ENCODE measurements at regions not wholly inside any gene's neighbourhood (a gene's known extent, or its start where the extent isn't known, plus 50 kb on each side); places are given as distances from the start of the nearest gene placed in this dataset.

- H3K27ac Mint-ChIP-seq, result no peak overlapping the region
- no peaks in the 10 kb centered on the region for H3K9me3 Mint-ChIP-seq
- peaks cover 19% of the 10 kb centered on the region for H3K4me1 Mint-ChIP-seq
- no peaks in the 10 kb centered on the region for H3K36me3 Mint-ChIP-seq
- H3K4me3 Mint-ChIP-seq, result no peak overlapping the region
- no peak for DNase-seq
- H3K27me3 Mint-ChIP-seq, result peaks cover 28% of the 10 kb centered on the region
Measured at GRCh38 chr10:33109788-33110469, 151.9 kb upstream of the ITGB1 start.

- Mint-ChIP-seq H3K27ac (no peak overlapping the region), H3K9me3 (no peaks in the 10 kb centered on the region)
Measured at GRCh38 chr10:33109384-33109783, 151.4 kb upstream of the ITGB1 start.

DNA sequence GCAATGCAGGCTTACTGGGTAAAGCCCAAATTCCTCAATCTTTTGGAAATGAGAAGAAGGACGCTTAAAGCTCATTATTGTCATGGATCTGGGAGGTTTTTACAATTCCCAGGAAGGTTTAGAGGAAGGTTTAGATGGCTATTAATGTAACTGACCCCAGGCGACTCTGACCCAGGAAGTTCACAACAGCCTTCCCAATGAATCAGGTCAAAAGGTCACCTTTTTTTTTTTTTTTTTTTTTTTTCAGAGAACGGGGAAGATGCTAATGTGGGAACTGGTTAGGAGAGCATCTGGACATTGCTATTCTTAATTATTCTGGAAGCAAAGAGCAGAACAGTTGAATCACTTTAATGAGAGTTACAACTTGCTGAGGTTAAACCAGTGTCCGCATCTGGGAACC, 149.9 kb upstream of the ITGB1 start:
- Mint-ChIP-seq H3K4me1 (peaks cover 19% of the 10 kb centered on the region), H3K36me3 (no peaks in the 10 kb centered on the region), H3K27me3 (peaks cover 28% of the 10 kb centered on the region), H3K4me3 (no peak overlapping the region), H3K27ac (no peak overlapping the region), H3K9me3 (peaks cover 7% of the 10 kb centered on the region)
- DNase-seq, result no peak

More at GRCh38 chr10:33109384-33109783, 151.4 kb upstream of the ITGB1 start:
- peaks cover 19% of the 10 kb centered on the region for H3K4me1 Mint-ChIP-seq
- no peaks in the 10 kb centered on the region for H3K36me3 Mint-ChIP-seq
- no peak overlapping the region for H3K4me3 Mint-ChIP-seq
- no peak for DNase-seq
- peaks cover 28% of the 10 kb centered on the region for H3K27me3 Mint-ChIP-seq

GRCh38 chr10:33106767-33107166, 148.7 kb upstream of the ITGB1 start:
- DNase-seq, result no peak
- Mint-ChIP-seq H3K36me3 (no peaks in the 10 kb centered on the region), H3K27ac (no peak overlapping the region), H3K9me3 (peaks cover 7% of the 10 kb centered on the region), H3K4me1 (peaks cover 12% of the 10 kb centered on the region), H3K27me3 (peaks cover 28% of the 10 kb centered on the region), H3K4me3 (no peak overlapping the region)

DNA sequence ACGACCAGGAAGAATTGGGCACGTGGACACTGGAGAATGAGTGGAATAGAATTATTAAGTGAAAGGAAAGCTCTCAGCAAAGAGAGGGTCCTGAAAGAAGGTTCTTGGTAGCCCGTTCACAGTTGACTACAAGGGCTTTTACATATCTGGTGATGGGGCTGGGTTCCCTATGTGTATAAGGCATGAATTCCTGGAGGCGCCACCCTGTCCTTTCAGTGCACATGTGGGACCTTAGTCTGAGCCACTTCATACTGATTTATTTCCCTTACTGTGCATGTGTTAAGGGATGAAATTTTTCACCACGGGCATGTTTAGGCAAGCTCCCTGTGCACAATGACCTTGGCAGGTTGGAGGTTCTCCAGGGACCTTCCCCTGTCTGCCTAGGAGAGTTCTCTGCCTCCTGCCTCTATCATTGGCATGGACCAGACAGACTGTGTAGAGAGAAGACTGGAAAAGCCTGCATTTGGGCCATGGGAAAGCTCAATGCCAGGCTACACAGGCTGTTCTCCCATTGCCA, 145.9 kb upstream of the ITGB1 start:
- Mint-ChIP-seq H3K4me1 (peaks cover 19% of the 10 kb centered on the region), H3K4me3 (no peak overlapping the region), H3K27me3 (peaks cover 15% of the 10 kb centered on the region), H3K9me3 (peaks cover 7% of the 10 kb centered on the region), H3K27ac (no peak overlapping the region), H3K36me3 (no peaks in the 10 kb centered on the region)
- no peak for DNase-seq

GRCh38 chr10:33102071-33102470, 144.0 kb upstream of the ITGB1 start:
- Mint-ChIP-seq H3K4me1 (peaks cover 23% of the 10 kb centered on the region), H3K27ac (no peak overlapping the region), H3K9me3 (peaks cover 7% of the 10 kb centered on the region), H3K27me3 (peaks cover 4% of the 10 kb centered on the region), H3K36me3 (peaks cover 1% of the 10 kb centered on the region), H3K4me3 (no peak overlapping the region)
- no peak for DNase-seq

DNA sequence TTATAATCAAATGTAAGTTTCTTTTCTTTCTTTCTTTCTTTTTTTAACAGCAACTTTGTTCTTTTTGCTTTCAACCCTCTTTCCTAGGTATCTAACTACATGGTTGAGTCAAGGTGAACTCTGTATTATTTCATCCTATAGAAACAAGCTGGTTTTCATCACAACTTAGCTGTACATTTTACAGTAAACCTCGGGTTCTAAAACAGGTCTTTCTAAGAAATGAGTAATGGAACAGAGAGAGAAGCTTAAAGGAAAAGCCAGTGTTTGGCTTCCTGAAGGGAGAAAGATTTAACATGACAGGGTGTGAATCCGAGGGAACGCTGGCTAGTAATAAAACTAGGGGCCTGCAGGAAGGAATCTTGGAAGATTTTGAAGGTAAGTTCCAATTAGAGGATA, 143.4 kb upstream of the ITGB1 start:
- peaks cover 23% of the 10 kb centered on the region for H3K4me1 Mint-ChIP-seq
- H3K27me3 Mint-ChIP-seq, result peaks cover 6% of the 10 kb centered on the region
- DNase-seq, result no peak
- H3K9me3 Mint-ChIP-seq, result peaks cover 7% of the 10 kb centered on the region
- peak overlapping the region; percentile 32 for H3K27ac Mint-ChIP-seq
- H3K4me3 Mint-ChIP-seq, result peak overlapping the region; percentile 2
- H3K36me3 Mint-ChIP-seq, result peaks cover 5% of the 10 kb centered on the region

DNA sequence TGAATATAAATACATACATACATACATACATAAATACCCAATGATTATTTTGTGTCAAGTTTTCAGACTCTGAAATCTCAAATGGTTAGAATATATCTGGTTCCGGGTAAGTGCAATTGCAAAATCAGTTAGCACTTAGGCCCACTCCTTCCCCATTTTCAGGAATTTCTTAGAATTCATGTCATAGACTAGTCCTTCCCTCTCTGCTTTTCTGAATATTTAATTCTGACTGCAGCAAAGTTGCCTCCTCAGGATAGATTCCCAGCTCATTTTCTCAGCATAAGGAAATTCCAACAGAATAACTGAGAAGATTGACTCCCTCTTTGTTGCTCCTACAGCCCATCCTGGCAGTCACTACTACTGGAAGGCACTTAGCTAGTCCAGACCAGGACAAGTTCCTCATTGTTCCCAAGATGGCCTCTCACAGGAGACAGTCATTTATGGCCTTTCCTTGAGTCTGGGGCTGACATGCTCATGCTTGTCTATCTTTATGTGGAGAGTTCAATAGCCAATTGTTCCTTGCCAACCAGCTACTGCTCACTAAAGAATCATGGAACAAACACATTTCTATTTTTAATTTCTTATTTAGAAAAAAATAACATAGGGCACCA, 142.9 kb upstream of the ITGB1 start:
- peaks cover 7% of the 10 kb centered on the region for H3K9me3 Mint-ChIP-seq
- H3K27me3 Mint-ChIP-seq, result peaks cover 6% of the 10 kb centered on the region
- DNase-seq, result no peak
- H3K4me1 Mint-ChIP-seq, result peaks cover 23% of the 10 kb centered on the region
- H3K36me3 Mint-ChIP-seq, result peaks cover 5% of the 10 kb centered on the region
- peak overlapping the region; percentile 14 for H3K27ac Mint-ChIP-seq
- no peak overlapping the region for H3K4me3 Mint-ChIP-seq

DNA sequence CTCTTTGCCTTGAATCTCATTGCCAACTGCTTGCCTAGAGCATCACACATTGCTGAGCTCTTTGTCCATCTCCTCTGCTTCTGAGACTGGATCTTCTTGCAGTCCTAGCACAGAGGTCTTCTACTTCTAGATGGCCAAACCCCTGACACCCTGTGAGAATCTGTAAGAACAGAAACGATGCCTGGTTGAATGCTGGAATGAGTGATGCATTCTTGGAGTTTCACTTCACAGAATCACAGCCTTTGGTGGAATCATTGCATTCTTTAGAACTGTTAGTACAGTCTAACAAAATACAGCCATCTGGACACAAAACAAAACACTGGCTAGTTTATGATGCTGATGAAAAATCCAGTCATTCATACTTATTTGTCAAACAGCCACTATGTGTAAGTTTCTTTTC, 141.7 kb upstream of the ITGB1 start:
- Mint-ChIP-seq H3K27ac (peak overlapping the region; percentile 69), H3K27me3 (peaks cover 6% of the 10 kb centered on the region), H3K36me3 (peaks cover 9% of the 10 kb centered on the region), H3K4me1 (peaks cover 23% of the 10 kb centered on the region), H3K9me3 (peaks cover 10% of the 10 kb centered on the region), H3K4me3 (no peak overlapping the region)
- no peak for DNase-seq

- H3K4me1 Mint-ChIP-seq, result peaks cover 23% of the 10 kb centered on the region
- no peak for DNase-seq
- peak overlapping the region; percentile 3 for H3K4me3 Mint-ChIP-seq
- peak overlapping the region; percentile 69 for H3K27ac Mint-ChIP-seq
- peaks cover 13% of the 10 kb centered on the region for H3K9me3 Mint-ChIP-seq
- peaks cover 10% of the 10 kb centered on the region for H3K36me3 Mint-ChIP-seq
- H3K27me3 Mint-ChIP-seq, result peaks cover 6% of the 10 kb centered on the region
Measured at GRCh38 chr10:33098951-33099663, 141.1 kb upstream of the ITGB1 start.

DNA sequence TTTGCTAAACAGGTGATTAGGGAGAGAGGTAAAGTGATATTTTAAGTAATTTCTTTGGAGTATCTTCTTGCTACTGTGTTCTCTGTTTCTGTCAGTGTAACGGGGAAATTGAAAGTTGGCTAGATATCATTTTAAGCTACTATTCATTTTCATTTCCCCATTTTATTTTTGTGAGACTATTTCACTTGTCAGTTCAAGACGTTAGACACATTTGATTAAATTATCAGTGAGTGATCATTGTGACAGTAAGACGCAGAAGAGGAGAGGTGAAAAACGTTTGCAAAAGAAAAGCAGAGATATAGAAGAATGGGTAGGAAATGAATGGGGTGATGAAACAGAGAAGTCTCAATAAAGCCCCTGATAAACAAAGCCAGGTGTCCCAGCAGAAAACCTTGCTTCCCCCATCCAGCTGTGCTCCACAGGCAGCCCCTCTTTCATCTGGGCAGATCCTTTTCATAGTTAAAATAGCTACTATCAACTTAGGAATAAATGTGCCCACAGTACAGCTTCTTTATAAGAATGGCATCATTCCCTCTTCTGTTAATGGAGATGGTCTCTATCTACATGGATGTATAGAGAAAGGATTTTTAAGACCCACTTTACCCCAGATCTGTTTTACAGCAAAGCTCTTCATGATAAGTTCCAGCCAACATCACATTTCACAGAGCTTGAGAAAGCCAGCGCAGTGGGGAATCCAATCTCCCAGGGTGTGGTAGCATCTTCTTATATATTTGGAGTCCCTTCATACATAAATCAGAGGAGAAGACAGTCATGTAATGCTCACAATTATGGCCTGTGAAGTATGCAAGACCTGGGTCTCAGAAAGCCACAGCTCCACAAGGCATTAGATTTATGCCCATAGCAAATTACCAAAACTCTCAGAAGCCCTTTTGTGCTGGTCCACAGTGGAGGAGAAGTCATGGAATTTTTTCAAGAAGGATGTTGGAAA, 138.1 kb upstream of the ITGB1 start:
- H3K9me3 Mint-ChIP-seq, result peaks cover 7% of the 10 kb centered on the region
- no peak overlapping the region for H3K27ac Mint-ChIP-seq
- H3K4me3 Mint-ChIP-seq, result no peak overlapping the region
- no peak for DNase-seq
- H3K27me3 Mint-ChIP-seq, result peaks cover 6% of the 10 kb centered on the region
- H3K4me1 Mint-ChIP-seq, result peaks cover 21% of the 10 kb centered on the region
- peaks cover 10% of the 10 kb centered on the region for H3K36me3 Mint-ChIP-seq

GRCh38 chr10:33094263-33095051, 136.4 kb upstream of the ITGB1 start:
- H3K36me3 Mint-ChIP-seq, result peaks cover 10% of the 10 kb centered on the region
- H3K9me3 Mint-ChIP-seq, result peaks cover 7% of the 10 kb centered on the region
- H3K27me3 Mint-ChIP-seq, result peaks cover 6% of the 10 kb centered on the region
- peaks cover 12% of the 10 kb centered on the region for H3K4me1 Mint-ChIP-seq
- H3K27ac Mint-ChIP-seq, result peak overlapping the region; percentile 0
- DNase-seq, result no peak
- H3K4me3 Mint-ChIP-seq, result no peak overlapping the region

- Mint-ChIP-seq H3K27me3 (peaks cover 6% of the 10 kb centered on the region), H3K36me3 (peaks cover 12% of the 10 kb centered on the region), H3K4me1 (peaks cover 4% of the 10 kb centered on the region), H3K4me3 (no peak overlapping the region), H3K9me3 (peaks cover 8% of the 10 kb centered on the region), H3K27ac (no peak overlapping the region)
- DNase-seq, result no peak
Measured at GRCh38 chr10:33093362-33093761, 135.3 kb upstream of the ITGB1 start.

- H3K36me3 Mint-ChIP-seq, result peaks cover 15% of the 10 kb centered on the region
- H3K4me3 Mint-ChIP-seq, result no peak overlapping the region
- no peak overlapping the region for H3K27ac Mint-ChIP-seq
- peaks cover 7% of the 10 kb centered on the region for H3K4me1 Mint-ChIP-seq
- H3K9me3 Mint-ChIP-seq, result peaks cover 11% of the 10 kb centered on the region
- peaks cover 6% of the 10 kb centered on the region for H3K27me3 Mint-ChIP-seq
- no peak for DNase-seq
Measured at GRCh38 chr10:33092596-33092995, 134.6 kb upstream of the ITGB1 start.
